GM18858 (cell line): ENCODE measurements at regions not wholly inside any gene's neighbourhood (a gene's known extent, or its start where the extent isn't known, plus 50 kb on each side); places are given as distances from the start of the nearest gene placed in this dataset.

ENCODE experiments used
- ATAC-seq: cut with Tn5 transposase; IDR thresholded peaks from one replicate; pipeline ENCODE4 v1.9.1; 2021; ENCODE audit not compliant: unreplicated experiment

- ATAC-seq, result no peak
These were observed 283.0 kb downstream of the GASK1B start for GRCh38 chr4:157889788-157890187.

GRCh38 chr4:157888281-157888680, 284.5 kb downstream of the GASK1B start:
- no peak for ATAC-seq

- no peak for ATAC-seq
These were observed 285.5 kb downstream of the GASK1B start for GRCh38 chr4:157887316-157887715.

- ATAC-seq, result no peak
These were observed 286.2 kb downstream of the GASK1B start for GRCh38 chr4:157886645-157887044.

- no peak for ATAC-seq
These were observed 287.0 kb downstream of the GASK1B start for GRCh38 chr4:157885811-157886210.

- no peak for ATAC-seq
These were observed 289.9 kb downstream of the GASK1B start for GRCh38 chr4:157882901-157883300.

- no peak for ATAC-seq
These were observed 292.1 kb downstream of the GASK1B start for GRCh38 chr4:157880761-157881160.

- no peak for ATAC-seq
These were observed 318.0 kb downstream of the GASK1B start for GRCh38 chr4:157854819-157855218.

- no peak for ATAC-seq
These were observed 332.2 kb downstream of the GASK1B start for GRCh38 chr4:157840648-157841047.

GRCh38 chr4:157840034-157840433, 332.8 kb downstream of the GASK1B start:
- no peak for ATAC-seq

- no peak for ATAC-seq
These were observed 334.5 kb downstream of the GASK1B start for GRCh38 chr4:157838366-157838765.

GRCh38 chr4:157837071-157837703, 335.6 kb downstream of the GASK1B start:
- no peak for ATAC-seq

- ATAC-seq, result no peak
These were observed 340.2 kb downstream of the GASK1B start for GRCh38 chr4:157832596-157832995.

- ATAC-seq, result no peak
These were observed 348.8 kb downstream of the GASK1B start for GRCh38 chr4:157824021-157824420.

- no peak for ATAC-seq
These were observed 351.0 kb downstream of the GASK1B start for GRCh38 chr4:157821814-157822213.

- ATAC-seq, result no peak
These were observed 352.9 kb downstream of the GASK1B start for GRCh38 chr4:157819693-157820464.

- ATAC-seq, result no peak
These were observed 353.7 kb downstream of the GASK1B start for GRCh38 chr4:157818946-157819692.

- ATAC-seq, result no peak
These were observed 362.6 kb downstream of the GASK1B start for GRCh38 chr4:157810137-157810774.

GRCh38 chr4:157808796-157809383, 363.9 kb downstream of the GASK1B start:
- ATAC-seq, result no peak

GRCh38 chr4:157806184-157806583, 366.6 kb downstream of the GASK1B start:
- no peak for ATAC-seq

- ATAC-seq, result no peak
These were observed 367.8 kb downstream of the GASK1B start for GRCh38 chr4:157804986-157805385.
